Vagina (tissue), 2 donors: ENCODE measurements at regions not wholly inside any gene's neighbourhood (a gene's known extent, or its start where the extent isn't known, plus 50 kb on each side); places are given as distances from the start of the nearest gene placed in this dataset.

Experiments
- POLR2A ChIP-seq, 2 donors: fragments of 450-650 bp; IDR thresholded peaks; one replicate each; pipeline ENCODE4 v1.6.1; 2017; ENCODE audit warnings: antibody characterized with exemption in 2 of 2, mild to moderate bottlenecking in 2 of 2, moderate library complexity in 2 of 2
- POLR2AphosphoS5 ChIP-seq, 2 donors: sonication (generic); formaldehyde crosslinking; IDR thresholded peaks; one replicate each; pipeline ENCODE4 v1.9.0; 2017; ENCODE audit warnings: antibody characterized with exemption in 2 of 2, mild to moderate bottlenecking in 2 of 2, low read depth in 1 of 2; ENCODE audit not compliant: insufficient read depth in 1 of 2
- TF ChIP-seq, protein P1 (sequence below), 3 experiments: fragments of 450-650 bp in 2 of 3; fragments of 200-600 bp in 1 of 3; sonication (generic) in 1 of 3; IDR thresholded peaks; one replicate each; pipeline ENCODE4 v1.5.1; 2017 to 2019; ENCODE audit warnings: antibody characterized with exemption in 3 of 3, mild to moderate bottlenecking in 2 of 3, moderate library complexity in 2 of 3

DNA sequence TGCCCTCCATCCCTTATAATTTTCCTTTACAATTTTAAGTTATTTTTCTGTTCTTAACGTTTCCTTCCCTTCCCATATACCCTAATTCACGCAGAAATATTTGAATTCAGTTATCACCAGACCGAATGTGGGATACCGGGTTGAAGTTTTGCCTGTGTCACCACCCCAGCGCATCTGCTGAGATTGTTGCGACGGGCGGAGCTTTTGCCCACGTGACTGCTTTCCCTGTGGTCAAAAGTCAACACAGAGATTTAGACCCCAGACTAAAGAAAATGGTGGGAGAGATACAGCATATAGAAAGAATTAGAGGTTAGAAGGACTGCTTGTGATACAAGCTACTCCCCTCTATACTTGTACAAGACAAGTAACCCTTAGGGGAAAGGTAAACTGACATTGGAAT is 326.4 kb upstream of the CTNND2 start:
- TF ChIP-seq, protein P1, sequence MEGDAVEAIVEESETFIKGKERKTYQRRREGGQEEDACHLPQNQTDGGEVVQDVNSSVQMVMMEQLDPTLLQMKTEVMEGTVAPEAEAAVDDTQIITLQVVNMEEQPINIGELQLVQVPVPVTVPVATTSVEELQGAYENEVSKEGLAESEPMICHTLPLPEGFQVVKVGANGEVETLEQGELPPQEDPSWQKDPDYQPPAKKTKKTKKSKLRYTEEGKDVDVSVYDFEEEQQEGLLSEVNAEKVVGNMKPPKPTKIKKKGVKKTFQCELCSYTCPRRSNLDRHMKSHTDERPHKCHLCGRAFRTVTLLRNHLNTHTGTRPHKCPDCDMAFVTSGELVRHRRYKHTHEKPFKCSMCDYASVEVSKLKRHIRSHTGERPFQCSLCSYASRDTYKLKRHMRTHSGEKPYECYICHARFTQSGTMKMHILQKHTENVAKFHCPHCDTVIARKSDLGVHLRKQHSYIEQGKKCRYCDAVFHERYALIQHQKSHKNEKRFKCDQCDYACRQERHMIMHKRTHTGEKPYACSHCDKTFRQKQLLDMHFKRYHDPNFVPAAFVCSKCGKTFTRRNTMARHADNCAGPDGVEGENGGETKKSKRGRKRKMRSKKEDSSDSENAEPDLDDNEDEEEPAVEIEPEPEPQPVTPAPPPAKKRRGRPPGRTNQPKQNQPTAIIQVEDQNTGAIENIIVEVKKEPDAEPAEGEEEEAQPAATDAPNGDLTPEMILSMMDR (IDR thresholded peaks at IDR 0.05): no peak
- TF ChIP-seq POLR2A (IDR thresholded peaks at IDR 0.05) (no peak), POLR2AphosphoS5 (IDR thresholded peaks at IDR 0.05; ENCODE audit: insufficient read depth in 1 of 2, low read depth in 1 of 2) (no peak)
